ENCODE measurements at regions not wholly inside any gene's neighbourhood (a gene's known extent, or its start where the extent isn't known, plus 50 kb on each side); places are given as distances from the start of the nearest gene placed in this dataset.

DNA sequence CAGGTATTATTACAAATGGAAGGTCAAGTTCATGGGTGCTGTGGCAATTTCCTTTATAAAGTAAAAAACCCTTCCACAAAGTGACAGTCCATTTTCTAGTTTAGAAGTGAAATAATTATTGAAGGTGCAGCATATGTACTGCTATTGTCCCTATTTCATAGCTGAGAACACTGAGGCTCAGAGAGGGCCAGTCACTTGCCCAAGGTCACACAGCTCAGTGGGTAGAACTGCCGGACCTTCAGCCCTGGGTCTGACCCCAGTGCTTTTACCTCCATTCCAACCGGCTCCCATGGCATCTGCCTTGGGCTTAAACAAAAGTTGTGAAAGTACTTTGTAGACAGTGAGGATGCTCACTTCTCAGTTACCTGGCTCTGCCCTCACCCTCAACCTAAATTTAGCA, 150.6 kb upstream of the SMIM23 start:
- intact Hi-C loops (cut with DNase I; ENCODE audit: low total_unique reads), result no loop called here
- ATAC-seq (no peak), DNase-seq (no peak)
- Histone ChIP-seq H3K9me3 (no peaks in the 10 kb centered on the region), H3K4me1 (peaks cover 0 to 10% of the 10 kb centered on the region in 2 donors), H3K27ac (no peak overlapping the region), H3K4me3 (no peak overlapping the region), H3K27me3 (no peaks in the 10 kb centered on the region), H3K36me3 (no peaks in the 10 kb centered on the region)
- TF ChIP-seq, protein P1, sequence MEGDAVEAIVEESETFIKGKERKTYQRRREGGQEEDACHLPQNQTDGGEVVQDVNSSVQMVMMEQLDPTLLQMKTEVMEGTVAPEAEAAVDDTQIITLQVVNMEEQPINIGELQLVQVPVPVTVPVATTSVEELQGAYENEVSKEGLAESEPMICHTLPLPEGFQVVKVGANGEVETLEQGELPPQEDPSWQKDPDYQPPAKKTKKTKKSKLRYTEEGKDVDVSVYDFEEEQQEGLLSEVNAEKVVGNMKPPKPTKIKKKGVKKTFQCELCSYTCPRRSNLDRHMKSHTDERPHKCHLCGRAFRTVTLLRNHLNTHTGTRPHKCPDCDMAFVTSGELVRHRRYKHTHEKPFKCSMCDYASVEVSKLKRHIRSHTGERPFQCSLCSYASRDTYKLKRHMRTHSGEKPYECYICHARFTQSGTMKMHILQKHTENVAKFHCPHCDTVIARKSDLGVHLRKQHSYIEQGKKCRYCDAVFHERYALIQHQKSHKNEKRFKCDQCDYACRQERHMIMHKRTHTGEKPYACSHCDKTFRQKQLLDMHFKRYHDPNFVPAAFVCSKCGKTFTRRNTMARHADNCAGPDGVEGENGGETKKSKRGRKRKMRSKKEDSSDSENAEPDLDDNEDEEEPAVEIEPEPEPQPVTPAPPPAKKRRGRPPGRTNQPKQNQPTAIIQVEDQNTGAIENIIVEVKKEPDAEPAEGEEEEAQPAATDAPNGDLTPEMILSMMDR (IDR thresholded peaks at IDR 0.05 in 4 of 5, conservative IDR thresholded peaks at IDR 0.05 in 1 of 5), result no peak
- no peak for TF ChIP-seq POLR2A (IDR thresholded peaks at IDR 0.05)
- in situ Hi-C loops (cut with MboI; ENCODE audit: low sequenced_read_pairs in 4 of 4), result no loop called here

DNA sequence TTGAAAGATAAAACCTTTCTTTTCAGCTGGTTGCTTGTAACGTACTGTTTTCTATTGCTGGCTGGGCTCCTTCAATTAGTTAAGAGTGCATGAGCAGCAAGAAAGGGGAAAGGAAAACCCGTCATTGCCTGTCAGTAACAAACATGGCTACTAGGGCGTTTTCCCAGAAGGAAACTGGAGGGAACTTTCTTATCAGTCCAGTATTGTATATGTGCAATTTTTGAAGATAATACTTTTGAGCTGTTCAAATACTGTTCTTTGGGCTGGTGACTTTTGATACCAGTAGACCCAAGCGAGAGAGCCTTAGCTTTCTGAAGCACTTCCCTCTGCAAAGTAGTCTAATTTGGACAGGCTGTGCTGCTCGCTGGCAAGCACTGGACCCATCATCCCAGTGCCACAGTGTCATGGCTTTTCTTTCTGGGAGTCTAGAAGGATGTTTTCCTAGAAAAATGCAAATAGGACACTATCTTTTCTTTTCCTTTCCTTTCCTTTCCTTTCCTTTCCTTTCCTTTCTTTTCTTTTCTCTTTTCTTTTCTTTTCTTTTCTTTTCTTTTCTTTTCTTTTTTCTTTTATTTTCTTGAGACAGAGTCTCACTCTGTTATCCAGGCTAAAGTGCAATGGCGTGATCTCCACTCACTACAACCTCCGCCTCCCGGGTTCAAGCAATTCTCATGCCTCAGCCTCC, 149.9 kb upstream of the SMIM23 start:
- in situ Hi-C loops (cut with MboI; ENCODE audit: low sequenced_read_pairs in 4 of 4), result no loop called here

DNA sequence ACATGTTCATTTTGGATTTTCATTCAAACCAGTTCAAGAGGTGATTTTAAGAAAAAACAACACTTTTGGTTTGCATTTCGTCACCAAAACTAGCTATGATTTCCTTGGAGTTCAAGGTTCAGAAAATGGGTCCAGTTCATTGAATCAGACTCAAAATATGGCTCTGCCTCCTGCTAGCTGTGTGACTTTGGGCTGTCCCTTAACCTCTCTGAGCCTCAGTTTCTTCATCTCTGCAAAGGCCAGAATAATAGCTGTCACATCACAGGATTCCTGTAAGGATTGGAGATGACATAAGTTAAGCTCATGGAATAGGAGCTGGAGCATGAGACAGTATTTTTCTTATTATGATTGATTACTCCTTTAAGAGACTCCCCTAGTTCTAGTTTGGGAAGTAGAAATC, 147.8 kb upstream of the SMIM23 start:
- in situ Hi-C loops (cut with MboI; ENCODE audit: low sequenced_read_pairs in 4 of 4) (no loop called here), intact Hi-C loops (cut with DNase I; ENCODE audit: low total_unique reads) (loop anchor here (2.0 kb wide), 1 partner anchor 57 kb away; no protein-coding TSS in a partner anchor)
- Histone ChIP-seq H3K4me3 (no peak overlapping the region), H3K36me3 (no peaks in the 10 kb centered on the region), H3K9me3 (no peaks in the 10 kb centered on the region), H3K4me1 (peaks cover 0 to 17% of the 10 kb centered on the region in 2 donors), H3K27me3 (no peaks in the 10 kb centered on the region), H3K27ac (no peak overlapping the region)
- TF ChIP-seq POLR2A (IDR thresholded peaks at IDR 0.05), result no peak
- TF ChIP-seq, protein P1 (IDR thresholded peaks at IDR 0.05 in 4 of 5, conservative IDR thresholded peaks at IDR 0.05 in 1 of 5), result no peak
- DNase-seq (no peak), ATAC-seq (no peak)

More for the DNA sequence above, 149.9 kb upstream of the SMIM23 start:
- H3K27ac ChIP-seq, result no peak overlapping the region
- no peak for ATAC-seq
- DNase-seq, result no peak
- H3K4me3 ChIP-seq, result no peak overlapping the region
- no peak for TF ChIP-seq POLR2A (IDR thresholded peaks at IDR 0.05)
- TF ChIP-seq, protein P1 (IDR thresholded peaks at IDR 0.05 in 4 of 5, conservative IDR thresholded peaks at IDR 0.05 in 1 of 5), result no peak
- H3K27me3 ChIP-seq, result no peaks in the 10 kb centered on the region
- no peaks in the 10 kb centered on the region for H3K36me3 ChIP-seq
- intact Hi-C loops (cut with DNase I; ENCODE audit: low total_unique reads), result loop anchor here (2.0 kb wide), 1 partner anchor 59 kb away; no protein-coding TSS in a partner anchor
- H3K9me3 ChIP-seq, result no peaks in the 10 kb centered on the region
- H3K4me1 ChIP-seq, result peaks cover 0 to 13% of the 10 kb centered on the region in 2 donors

DNA sequence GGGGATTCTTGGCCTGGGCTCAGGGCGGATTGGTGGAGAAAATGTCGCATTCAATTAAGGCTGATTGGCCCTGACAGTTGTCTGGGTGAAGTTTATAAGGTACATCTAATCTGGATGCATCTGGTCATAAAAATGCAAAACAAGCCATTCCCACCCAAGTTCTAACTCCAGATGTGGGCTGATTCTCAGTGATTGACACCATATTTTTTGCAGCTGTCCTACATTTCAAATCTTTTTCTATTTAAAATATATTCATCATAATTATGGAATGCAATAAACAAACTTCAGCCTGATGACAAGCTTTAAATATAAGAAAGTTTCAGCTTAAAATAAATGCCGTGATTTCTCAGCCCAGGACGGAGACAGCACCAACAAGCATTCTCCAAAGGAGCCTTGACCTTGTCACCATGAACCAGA, 146.4 kb upstream of the SMIM23 start:
- no peaks in the 10 kb centered on the region for H3K27me3 ChIP-seq
- ATAC-seq (no peak), DNase-seq (no peak)
- H3K4me3 ChIP-seq, result no peak overlapping the region
- H3K36me3 ChIP-seq, result no peaks in the 10 kb centered on the region
- TF ChIP-seq, protein P1 (IDR thresholded peaks at IDR 0.05 in 4 of 5, conservative IDR thresholded peaks at IDR 0.05 in 1 of 5), result no peak
- TF ChIP-seq POLR2A (IDR thresholded peaks at IDR 0.05), result no peak
- H3K27ac ChIP-seq, result no peak overlapping the region
- H3K9me3 ChIP-seq, result no peaks in the 10 kb centered on the region
- in situ Hi-C loops (cut with MboI; ENCODE audit: low sequenced_read_pairs in 4 of 4), result no loop called here
- peaks cover 0 to 17% of the 10 kb centered on the region in 2 donors for H3K4me1 ChIP-seq
- intact Hi-C loops (cut with DNase I; ENCODE audit: low total_unique reads), result no loop called here

Data from gastrocnemius medialis (tissue), 4 donors.